NT2/D1 (cell line): ENCODE measurements at regions not wholly inside any gene's neighbourhood (a gene's known extent, or its start where the extent isn't known, plus 50 kb on each side); places are given as distances from the start of the nearest gene placed in this dataset.

Source experiments
- SUZ12 ChIP-seq: IDR thresholded peaks from 2 replicates; pipeline ENCODE4 v1.6.1; 2011; ENCODE audit not compliant: insufficient read length, insufficient read depth; ENCODE audit errors: extremely low read depth
- YY1 ChIP-seq: IDR thresholded peaks from 2 replicates; pipeline ENCODE4 v1.6.1; 2011; ENCODE audit not compliant: insufficient read length, insufficient read depth
- ZNF274 ChIP-seq: IDR thresholded peaks from 2 replicates; pipeline ENCODE4 v1.6.1; 2011; ENCODE audit warnings: mild to moderate bottlenecking, low read depth, low read length

DNA sequence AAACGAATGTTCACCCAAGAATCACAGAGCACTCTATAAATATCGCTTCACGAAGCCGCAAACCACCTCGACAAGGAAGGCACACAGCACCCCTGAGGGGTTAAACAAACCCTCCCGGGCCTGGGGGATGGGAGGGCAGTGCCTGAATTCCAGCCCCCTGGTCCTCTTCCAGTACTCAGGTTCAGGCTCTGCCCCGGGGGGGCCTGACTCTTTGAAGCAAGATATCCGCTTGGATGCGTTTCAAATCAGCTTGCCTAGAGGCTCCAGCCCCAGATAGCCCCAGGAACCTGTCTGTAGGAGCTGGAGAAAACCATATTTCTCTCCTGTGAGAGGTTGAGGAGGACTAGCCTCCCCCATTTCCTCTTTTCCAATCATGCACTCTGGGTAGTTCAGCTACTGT, 194.7 kb downstream of the WNT5A start:
- TF ChIP-seq SUZ12: no peak
- no peak for TF ChIP-seq YY1
- no peak for TF ChIP-seq ZNF274
